ENCODE measurements at regions not wholly inside any gene's neighbourhood (a gene's known extent, or its start where the extent isn't known, plus 50 kb on each side); places are given as distances from the start of the nearest gene placed in this dataset.
"Not testable (repeated sequence)": the region's sequence is repeated elsewhere in the genome, so short reads cannot be mapped to it uniquely, and the experiment has no call there.

DNA sequence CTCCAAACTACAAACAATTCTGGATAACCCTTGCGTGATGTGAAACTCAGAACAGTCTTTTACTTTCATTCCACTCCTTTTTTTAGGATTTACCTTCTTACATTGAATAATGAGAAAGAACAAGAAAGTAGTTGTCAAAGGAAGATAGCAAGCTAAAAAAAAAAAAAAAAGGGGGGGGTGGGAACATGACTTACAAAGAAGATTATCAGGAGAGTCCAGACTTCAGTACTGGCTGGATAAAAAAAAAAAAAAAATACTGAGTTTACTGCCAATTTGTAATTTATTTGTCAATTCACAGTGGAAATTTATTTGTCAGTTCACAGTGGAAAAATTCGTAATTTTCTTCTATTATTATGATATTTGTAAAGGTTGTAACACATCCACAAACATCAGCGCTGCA lies 792.4 kb upstream of the SLITRK5 start:
- DNase-seq (ENCODE audit: low read depth), result no peak
- in situ Hi-C loops (cut with HindIII; ENCODE audit: low pct_unique_long_range_greater_than_20kb, low sequenced_read_pairs), result no loop called here

DNA sequence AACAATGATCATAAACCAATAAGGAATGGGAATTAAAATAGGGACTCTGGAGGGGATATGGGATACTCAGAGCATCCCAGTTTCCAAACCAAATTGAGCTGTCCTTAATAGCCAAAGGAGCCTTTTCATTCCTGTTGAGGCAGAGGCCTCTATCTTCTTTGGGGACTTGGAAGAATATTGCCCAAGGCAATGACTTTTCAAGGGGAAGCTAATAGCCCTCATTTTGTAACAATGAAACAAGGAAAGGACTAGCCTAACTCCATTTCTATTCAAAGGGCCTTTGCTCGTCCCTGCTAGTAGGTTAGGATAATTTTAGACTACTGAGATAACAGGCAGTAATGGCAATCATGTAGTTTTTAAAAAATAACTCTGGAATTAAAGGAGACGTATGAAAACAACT lies 789.8 kb upstream of the SLITRK5 start:
- in situ Hi-C loops (cut with HindIII; ENCODE audit: low pct_unique_long_range_greater_than_20kb, low sequenced_read_pairs), result no loop called here
- DNase-seq (ENCODE audit: low read depth), result no peak

DNA sequence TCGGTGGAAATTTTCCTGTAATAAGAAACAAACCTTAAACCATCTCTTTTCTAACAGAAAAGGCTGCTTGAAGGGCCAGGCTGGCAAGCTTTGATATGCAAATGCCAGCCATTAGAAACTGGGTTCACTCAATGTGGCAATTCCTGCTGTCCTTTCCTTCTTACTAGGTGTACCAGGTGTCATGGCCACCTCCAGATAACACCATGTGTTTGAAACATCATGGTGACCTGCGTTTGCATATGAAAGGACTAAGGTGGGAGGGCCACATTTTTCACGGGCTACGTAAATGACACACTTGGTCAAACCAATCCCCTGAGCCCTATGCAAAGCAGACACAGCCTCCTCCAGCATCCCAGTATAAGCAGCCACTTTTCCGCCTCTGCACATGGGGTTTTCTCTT lies 789.1 kb upstream of the SLITRK5 start:
- in situ Hi-C loops (cut with HindIII; ENCODE audit: low pct_unique_long_range_greater_than_20kb, low sequenced_read_pairs), result no loop called here
- no peak for DNase-seq (ENCODE audit: low read depth)

DNA sequence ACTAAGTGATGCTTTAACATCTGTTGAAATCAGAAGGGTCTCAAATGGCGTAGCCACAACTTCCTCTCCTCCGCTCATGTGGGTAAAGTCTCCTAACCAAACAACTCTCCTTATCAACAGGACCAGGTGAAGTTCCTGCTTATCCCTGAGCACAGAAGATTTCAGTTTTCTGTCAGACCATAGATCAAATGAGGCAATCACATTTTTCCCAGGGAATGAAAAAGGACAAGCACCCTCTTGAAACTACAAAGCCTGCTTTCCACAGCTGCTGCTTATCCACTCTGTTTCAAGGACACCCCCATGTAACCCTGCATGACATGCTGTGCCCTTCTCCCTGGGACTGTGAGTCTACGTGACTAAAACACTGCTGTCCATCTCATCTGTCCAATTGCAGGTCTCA lies 788.3 kb upstream of the SLITRK5 start:
- no peak for DNase-seq (ENCODE audit: low read depth)
- in situ Hi-C loops (cut with HindIII; ENCODE audit: low pct_unique_long_range_greater_than_20kb, low sequenced_read_pairs), result no loop called here

DNA sequence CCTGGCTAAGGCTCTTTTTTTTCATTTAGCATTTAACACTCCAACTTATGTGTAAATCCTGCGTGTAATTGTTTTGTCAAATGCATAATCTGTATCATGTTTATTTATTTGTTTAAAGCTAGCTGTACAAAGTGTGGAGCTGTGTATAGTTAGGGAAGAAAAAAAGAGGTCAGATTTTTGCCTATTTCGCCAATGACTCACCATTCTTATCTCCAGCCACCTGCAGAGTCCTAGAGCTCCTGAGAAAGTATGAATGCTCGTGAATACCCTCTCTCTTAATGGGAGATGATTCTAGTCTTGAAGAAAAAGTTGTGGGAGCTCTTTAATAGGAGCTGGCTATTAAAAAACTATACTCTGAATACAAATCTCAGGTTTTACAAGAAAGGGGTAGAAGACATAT lies 778.8 kb upstream of the SLITRK5 start:
- no peak for DNase-seq (ENCODE audit: low read depth)
- in situ Hi-C loops (cut with HindIII; ENCODE audit: low pct_unique_long_range_greater_than_20kb, low sequenced_read_pairs), result no loop called here

DNA sequence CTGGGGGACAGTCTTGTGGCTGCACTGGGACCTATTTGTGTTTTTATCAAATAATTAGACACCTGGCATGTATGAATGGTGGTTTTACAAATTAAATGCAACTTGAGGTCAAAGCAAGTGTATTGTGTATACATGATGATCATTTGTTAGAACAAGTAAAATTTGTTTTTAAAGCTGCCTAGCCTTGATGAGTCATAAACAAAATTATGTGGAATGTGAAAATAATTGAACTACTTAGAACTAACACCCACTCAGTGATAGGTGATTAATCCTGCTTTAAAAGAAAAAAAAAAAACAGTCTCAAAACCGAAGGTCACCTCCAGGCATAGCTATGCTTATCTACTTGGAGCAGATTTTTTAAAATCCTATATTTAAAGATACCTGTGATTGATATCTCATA lies 770.3 kb upstream of the SLITRK5 start:
- in situ Hi-C loops (cut with HindIII; ENCODE audit: low pct_unique_long_range_greater_than_20kb, low sequenced_read_pairs), result no loop called here
- DNase-seq (ENCODE audit: low read depth), result no peak

DNA sequence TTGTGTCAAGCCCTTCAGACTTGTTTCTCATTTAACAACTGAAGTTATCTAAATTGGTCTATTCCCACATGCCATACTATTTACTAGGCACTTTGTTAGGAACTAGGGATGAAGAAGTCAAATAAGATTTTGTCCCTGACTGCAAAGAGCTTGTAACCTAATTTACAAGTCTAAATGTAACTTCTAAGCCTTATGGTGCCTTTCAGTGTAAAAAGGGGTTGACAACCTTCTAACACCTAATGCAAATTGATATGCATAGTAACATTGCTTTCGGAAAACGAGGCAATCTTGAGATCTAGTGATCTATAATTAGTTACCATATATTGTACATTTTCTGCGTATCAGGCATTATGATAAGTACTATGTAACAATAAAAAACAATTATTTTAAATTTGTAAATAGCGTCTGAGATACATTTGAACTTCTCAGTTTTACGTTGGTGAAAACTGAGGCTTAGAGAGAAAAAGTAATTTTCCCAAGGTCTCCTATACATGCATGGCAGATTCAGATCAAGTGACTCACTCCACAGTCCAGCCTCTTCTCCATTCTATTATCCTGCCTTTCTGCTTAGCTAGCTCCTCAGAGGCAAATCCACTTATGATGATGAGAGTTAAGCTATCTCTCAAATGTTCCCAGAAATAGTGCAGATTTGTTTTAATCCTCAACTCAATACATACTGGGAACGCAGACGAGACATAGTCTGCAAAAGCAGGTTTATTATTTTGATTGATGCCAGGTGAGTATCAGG lies 764.9 kb upstream of the SLITRK5 start:
- no peak for DNase-seq (ENCODE audit: low read depth)
- in situ Hi-C loops (cut with HindIII; ENCODE audit: low pct_unique_long_range_greater_than_20kb, low sequenced_read_pairs), result no loop called here

DNA sequence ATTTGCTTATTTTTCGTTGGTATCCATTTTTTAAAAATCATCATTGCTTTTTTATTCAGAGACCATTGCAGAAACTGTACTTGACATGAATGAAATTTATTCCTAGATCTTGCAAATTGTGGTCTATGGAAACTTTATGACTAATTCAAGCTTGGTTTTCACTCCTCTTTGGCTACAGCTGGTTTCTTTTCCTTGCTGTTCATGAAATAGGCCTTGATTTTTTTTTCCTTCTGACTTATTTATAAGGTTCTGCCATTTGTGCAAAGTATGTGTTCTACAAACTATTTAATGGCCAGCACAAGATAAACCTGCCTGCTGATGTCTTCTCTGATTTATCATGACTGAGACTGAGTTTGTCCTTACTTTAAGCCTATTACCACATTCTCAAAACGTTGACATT lies 764.0 kb upstream of the SLITRK5 start:
- no peak for DNase-seq (ENCODE audit: low read depth)
- in situ Hi-C loops (cut with HindIII; ENCODE audit: low pct_unique_long_range_greater_than_20kb, low sequenced_read_pairs), result no loop called here

DNA sequence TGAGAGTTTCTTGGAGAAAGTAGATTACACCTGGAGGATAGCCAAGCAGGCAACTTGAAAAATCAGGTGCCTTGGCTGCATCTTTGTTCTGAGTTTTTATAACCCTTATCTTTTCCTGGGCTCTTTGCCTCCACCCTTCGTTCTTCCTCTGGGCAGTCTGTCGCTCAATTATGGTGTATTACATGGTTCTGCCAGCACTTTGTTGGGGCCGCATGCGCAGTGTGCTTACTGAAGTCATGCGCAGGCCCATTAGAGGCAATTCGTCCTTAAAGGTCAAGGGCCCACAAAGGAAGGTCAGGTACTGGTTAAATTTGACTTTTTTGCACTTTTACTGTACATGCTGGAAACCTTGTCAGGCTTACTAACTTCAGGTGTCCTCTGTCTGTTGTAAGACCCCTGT lies 761.9 kb upstream of the SLITRK5 start:
- in situ Hi-C loops (cut with HindIII; ENCODE audit: low pct_unique_long_range_greater_than_20kb, low sequenced_read_pairs), result no loop called here
- DNase-seq (ENCODE audit: low read depth), result no peak

DNA sequence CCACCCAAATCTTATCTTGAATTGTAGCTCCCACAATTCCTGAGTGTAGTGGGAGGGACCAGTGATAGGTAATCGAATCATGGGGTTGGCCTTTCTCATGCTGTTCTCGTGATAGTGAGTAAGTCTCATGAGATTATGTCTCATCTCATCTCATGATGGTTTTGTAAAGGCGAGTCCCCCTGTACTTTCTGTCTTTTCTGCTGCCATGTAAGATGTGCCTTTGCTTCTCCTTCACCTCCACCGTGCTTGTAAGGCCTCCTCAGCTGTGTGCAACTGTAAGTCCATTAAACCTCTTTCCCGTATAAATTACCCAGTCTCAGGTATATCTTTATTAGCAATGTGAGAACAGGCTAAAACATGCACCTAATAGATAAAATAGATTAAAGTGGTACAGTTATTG lies 756.4 kb upstream of the SLITRK5 start:
- no peak for DNase-seq (ENCODE audit: low read depth)
- in situ Hi-C loops (cut with HindIII; ENCODE audit: low pct_unique_long_range_greater_than_20kb, low sequenced_read_pairs), result no loop called here

DNA sequence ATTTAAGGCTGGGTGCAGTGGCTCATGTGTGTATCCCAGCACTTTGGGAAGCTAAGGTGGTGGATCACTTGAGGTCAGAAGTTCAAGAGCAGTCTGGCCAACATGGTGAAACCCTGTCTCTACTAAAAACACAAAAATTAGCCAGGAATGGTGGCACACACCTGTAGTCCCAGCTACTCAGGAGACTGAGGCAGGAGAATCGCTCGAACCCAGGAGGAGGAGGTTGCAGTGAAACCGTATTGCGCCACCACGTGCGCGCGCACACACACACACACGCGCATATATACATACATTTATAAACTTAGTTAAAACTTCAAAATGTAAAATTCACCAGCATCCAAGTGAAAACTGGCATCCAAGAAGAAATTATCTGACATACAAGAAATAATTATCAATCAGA lies 753.7 kb upstream of the SLITRK5 start:
- in situ Hi-C loops (cut with HindIII; ENCODE audit: low pct_unique_long_range_greater_than_20kb, low sequenced_read_pairs), result not testable (repeated sequence)

DNA sequence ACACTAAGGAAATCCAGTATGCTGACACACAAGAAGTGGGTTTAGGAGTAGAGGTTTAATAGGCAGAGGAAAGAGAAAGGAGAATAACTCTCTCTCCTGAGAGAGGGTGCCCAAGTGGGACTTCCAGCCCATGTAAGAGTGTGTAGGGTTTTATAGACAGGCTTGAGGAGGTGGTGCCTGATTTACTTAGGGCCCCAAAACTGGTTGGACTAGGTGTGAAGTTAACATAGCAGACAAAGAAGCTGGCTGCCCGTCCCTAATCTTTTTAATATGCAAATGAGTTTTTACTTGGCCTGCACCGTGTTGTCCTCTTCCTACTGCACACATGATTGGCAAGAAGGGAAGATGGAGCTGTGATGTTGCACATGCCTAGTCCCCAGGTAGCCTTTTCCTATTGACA lies 752.5 kb upstream of the SLITRK5 start:
- DNase-seq (ENCODE audit: low read depth), result no peak
- in situ Hi-C loops (cut with HindIII; ENCODE audit: low pct_unique_long_range_greater_than_20kb, low sequenced_read_pairs), result no loop called here

More for the DNA sequence above, 753.7 kb upstream of the SLITRK5 start:
- not testable (repeated sequence) for DNase-seq (ENCODE audit: low read depth)

DNA sequence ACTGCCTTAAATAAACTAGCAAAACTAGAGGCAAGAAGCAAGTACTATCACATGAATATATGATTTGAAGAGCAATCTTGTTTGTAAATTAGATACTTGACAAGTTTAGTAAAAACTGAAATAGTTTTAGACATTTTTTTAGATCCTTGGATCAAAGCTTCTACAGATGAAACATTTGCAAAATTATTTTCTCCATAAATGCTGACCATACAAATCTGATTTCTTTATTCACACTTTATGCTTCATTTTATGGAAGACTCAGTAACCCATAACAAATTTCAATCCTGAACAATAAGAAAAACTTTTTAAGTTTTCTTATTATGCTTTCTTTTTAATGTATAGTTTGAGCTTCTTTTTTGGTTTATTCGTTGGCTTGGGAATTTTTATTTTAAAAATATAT lies 750.2 kb upstream of the SLITRK5 start:
- in situ Hi-C loops (cut with HindIII; ENCODE audit: low pct_unique_long_range_greater_than_20kb, low sequenced_read_pairs), result no loop called here
- DNase-seq (ENCODE audit: low read depth), result no peak

DNA sequence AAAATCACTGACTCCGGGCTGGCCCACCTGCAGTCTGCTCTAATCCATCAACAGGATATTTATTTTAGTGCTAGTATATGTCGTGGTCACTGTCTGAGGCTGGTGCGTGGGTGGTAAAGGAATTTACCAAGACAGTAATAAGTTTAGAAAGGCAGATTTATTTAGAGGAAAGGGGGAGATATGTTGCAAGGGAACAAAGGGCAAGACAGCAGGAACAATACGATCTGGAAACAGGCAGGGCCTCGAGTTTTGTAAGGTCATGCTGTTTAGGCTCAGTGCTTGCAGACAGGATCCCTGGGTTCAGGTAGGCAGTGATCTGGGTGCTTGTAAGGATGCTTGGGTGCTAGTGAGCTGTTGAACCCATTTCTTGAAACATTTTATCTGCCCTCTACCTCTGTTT lies 748.2 kb upstream of the SLITRK5 start:
- no peak for DNase-seq (ENCODE audit: low read depth)
- in situ Hi-C loops (cut with HindIII; ENCODE audit: low pct_unique_long_range_greater_than_20kb, low sequenced_read_pairs), result no loop called here

DNA sequence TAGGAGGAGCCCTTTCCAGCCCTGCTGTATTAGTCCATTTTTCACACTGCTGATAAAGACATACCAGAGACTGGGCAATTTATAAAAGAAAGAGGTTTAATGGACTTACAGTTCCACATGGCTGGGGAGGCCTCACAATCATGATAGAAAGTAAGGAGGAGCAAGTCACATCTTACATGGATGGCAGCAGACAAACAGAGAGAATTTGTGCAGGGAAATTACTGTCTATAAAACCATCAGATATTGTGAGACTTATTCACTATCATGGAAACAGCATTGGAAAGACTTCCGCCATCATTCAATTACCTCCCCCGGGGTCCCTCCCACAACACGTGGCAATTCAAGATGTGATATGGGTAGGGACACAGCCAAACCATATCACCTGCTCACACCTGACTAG lies 744.3 kb upstream of the SLITRK5 start:
- not testable (repeated sequence) for DNase-seq (ENCODE audit: low read depth)

DNA sequence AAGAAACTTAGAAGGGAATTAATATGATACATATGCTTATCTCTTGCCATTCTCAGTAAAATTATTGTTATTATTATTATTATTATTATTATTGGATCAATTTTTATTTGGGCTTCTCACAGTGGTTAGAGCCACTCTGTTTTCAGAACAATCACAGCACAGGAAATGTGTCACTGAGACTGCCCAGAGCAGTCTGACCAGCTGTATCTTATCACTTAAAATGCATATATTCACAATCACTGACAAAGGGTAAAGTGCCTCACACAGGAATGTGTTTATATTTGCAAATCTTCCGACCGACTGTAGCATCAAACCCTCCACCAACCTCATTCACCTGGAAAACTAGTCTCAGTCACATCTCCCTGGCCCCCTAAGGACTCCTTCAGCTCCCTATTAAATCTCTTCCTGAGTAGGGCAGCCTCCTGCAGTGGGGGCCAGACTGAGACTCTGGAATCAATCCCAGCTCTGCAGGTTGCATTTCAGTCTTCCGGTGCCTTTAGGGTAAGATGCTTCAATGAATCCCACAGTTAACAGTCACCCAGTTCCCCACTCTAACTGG lies 738.3 kb upstream of the SLITRK5 start:
- DNase-seq (ENCODE audit: low read depth), result no peak
- in situ Hi-C loops (cut with HindIII; ENCODE audit: low pct_unique_long_range_greater_than_20kb, low sequenced_read_pairs), result no loop called here

More for the DNA sequence above, 744.3 kb upstream of the SLITRK5 start:
- in situ Hi-C loops (cut with HindIII; ENCODE audit: low pct_unique_long_range_greater_than_20kb, low sequenced_read_pairs), result not testable (repeated sequence)

DNA sequence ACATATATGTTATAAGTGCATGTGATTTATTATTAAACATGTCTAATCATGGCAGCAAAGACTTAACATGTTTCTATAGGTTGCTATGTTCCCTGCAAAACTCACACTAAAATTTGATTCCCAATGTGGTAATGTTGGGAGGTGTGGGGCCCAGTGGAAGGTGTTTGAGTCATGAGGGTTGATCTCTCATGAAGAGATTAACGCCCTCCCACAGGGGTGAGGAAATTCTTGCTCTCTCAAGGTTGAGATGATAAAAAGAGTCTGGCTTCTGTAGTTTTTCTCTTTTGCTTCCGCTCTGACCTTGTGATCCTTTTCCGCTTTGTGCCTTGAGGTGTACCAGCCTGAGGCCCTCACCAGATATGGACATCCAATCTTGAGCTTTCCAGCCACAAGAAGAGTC lies 737.5 kb upstream of the SLITRK5 start:
- DNase-seq (ENCODE audit: low read depth), result no peak
- in situ Hi-C loops (cut with HindIII; ENCODE audit: low pct_unique_long_range_greater_than_20kb, low sequenced_read_pairs), result no loop called here

DNA sequence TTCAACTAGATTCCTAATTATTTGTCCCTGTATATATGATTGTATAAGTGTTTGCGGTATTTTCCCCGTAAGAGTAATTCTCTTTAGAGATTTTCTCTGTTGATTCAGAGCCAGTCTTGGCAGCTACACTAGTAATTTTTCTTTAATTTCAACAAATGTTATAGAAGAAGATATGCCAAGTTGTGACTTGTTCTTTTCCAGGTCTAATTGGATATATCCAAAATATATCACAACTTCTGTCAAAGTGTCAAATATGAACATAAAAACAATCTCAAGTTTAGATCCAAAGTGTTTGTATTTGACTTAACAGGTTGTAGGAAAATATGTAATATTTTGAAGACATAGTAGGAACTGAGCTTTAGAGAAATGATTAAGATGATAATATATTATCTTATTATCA lies 733.9 kb upstream of the SLITRK5 start:
- DNase-seq (ENCODE audit: low read depth), result no peak
- in situ Hi-C loops (cut with HindIII; ENCODE audit: low pct_unique_long_range_greater_than_20kb, low sequenced_read_pairs), result no loop called here

DNA sequence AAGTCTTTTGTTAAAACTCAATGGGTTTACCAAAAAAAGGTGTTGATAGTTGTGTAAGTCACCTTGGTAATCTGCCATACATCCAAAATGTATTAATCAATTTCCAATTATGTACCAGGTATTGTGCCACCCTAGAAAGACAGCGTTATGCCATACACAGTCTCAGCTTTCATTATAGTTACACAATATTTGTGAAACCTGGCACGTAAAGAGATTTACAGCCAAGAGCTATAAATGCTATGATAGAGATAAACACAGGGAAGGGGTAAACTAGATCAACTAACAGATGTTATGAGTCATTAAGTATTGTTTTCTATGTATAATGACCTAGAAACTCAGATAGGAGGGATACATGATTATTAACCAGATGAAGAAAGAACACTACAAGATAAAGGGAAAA lies 725.6 kb upstream of the SLITRK5 start:
- in situ Hi-C loops (cut with HindIII; ENCODE audit: low pct_unique_long_range_greater_than_20kb, low sequenced_read_pairs), result no loop called here
- DNase-seq (ENCODE audit: low read depth), result no peak

DNA sequence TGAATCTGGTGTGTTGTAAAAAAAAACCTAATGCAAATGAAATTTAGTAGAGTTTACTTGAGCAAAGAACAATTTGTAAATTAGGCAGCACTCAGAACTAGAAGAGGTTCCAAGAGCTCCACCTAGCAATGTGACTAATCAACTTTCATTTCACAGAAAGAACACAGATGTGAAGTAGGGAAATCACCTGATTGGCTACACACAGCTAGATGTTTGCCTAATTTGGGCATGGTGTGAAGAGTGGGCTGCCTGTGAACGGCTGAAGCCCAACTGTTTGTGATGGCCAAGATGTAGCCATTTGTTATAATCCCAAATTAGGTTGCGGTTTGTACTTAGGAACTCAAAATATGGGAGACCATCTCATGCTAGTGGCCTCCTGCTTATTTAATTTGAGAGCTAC lies 724.4 kb upstream of the SLITRK5 start:
- in situ Hi-C loops (cut with HindIII; ENCODE audit: low pct_unique_long_range_greater_than_20kb, low sequenced_read_pairs), result no loop called here
- DNase-seq (ENCODE audit: low read depth), result no peak
